ENCODE measurements at regions not wholly inside any gene's neighbourhood (a gene's known extent, or its start where the extent isn't known, plus 50 kb on each side); places are given as distances from the start of the nearest gene placed in this dataset.

DNA sequence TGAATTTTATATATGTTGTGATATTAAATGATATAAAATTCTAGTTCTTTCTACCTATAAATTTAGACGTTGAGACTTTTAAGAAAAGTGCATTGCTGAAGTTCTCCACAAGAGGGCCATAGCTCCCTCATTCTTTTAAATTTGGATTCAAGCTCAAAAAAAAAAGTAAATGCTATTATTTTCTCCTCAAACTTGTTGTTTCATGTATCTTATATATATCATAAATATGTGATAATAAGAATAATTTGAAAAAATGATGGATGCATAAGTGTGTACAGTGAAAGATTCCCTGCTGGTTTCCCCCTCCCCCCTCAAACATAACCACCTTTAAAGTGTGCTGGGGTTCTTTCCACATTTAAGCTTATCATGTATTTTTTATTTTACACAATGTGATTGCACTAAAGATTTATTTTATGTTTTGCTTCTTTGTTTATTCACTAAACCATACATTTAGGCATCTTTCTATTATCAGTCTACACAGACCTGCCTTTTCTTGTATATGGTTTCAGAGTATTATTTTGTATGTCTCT lies 769.4 kb upstream of the GOLIM4 start:
- DNase-seq (ENCODE audit: extremely low read depth, low read depth): peak; percentile 8
- TF ChIP-seq, protein P1, sequence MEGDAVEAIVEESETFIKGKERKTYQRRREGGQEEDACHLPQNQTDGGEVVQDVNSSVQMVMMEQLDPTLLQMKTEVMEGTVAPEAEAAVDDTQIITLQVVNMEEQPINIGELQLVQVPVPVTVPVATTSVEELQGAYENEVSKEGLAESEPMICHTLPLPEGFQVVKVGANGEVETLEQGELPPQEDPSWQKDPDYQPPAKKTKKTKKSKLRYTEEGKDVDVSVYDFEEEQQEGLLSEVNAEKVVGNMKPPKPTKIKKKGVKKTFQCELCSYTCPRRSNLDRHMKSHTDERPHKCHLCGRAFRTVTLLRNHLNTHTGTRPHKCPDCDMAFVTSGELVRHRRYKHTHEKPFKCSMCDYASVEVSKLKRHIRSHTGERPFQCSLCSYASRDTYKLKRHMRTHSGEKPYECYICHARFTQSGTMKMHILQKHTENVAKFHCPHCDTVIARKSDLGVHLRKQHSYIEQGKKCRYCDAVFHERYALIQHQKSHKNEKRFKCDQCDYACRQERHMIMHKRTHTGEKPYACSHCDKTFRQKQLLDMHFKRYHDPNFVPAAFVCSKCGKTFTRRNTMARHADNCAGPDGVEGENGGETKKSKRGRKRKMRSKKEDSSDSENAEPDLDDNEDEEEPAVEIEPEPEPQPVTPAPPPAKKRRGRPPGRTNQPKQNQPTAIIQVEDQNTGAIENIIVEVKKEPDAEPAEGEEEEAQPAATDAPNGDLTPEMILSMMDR (IDR thresholded peaks at IDR 0.05; ENCODE audit: low read depth, low read length): peak; percentile 82

DNA sequence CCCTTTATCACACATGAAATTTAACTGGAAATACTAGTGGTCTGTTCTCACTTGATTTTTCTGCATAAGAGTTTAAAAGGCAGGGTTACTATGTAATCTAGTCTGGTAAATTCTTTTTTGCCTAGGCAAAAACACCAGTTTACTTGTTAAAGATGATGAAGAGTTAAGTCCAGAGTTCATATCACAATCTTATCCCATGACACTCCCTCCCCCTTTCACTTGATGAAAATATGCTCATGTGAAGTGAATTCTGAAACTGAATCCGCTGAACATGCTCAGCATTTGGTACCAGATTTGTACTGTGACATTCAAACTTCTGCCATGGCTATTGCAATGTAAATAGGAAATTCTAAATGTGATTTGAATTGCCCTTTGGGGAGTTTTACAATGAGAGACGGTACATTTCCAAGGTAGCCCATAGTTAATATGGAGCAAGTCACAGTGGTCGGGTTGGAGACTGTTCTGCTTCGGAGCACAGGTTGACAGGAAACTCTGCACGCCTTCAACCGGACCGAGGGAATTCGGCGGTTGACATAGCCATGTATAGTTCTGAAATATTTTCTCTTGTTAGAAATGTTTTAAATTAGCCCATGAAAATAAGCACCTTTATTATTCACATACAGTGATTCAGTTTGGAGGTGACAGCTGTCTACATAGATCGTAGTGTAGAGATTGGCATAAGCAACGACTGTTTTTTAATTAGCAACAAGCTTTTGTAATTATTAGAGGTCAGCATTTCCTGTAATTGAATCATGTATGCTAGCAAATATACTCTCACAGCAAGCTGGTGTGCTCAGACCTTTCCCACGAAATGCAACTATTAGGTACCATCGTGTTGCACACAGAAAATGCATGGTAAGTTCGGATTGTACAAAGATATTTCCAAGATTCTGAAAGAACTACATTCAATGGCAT lies 768.6 kb upstream of the GOLIM4 start:
- DNase-seq (ENCODE audit: extremely low read depth, low read depth): no peak
- TF ChIP-seq, protein P1 (IDR thresholded peaks at IDR 0.05; ENCODE audit: low read depth, low read length): no peak

DNA sequence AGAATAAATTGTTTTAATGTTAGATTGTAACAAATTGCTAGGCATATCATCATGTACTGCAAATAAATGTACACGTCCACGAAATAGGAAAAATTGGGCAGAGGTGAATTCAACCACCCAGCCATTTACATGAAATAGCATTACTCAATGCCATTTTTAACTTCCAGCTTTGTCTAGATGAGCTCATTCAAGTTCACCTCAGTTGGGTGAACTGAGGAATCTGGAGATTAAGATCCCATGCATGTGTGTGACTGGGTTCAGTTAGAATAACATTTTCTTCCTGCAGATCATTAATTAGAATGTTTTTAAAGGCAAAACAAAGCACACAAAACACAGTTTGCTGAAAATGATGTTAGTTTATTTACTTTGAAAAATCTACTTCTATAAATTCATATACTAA lies 767.8 kb upstream of the GOLIM4 start:
- DNase-seq (ENCODE audit: extremely low read depth, low read depth): no peak
- TF ChIP-seq, protein P1 (IDR thresholded peaks at IDR 0.05; ENCODE audit: low read depth, low read length): no peak

DNA sequence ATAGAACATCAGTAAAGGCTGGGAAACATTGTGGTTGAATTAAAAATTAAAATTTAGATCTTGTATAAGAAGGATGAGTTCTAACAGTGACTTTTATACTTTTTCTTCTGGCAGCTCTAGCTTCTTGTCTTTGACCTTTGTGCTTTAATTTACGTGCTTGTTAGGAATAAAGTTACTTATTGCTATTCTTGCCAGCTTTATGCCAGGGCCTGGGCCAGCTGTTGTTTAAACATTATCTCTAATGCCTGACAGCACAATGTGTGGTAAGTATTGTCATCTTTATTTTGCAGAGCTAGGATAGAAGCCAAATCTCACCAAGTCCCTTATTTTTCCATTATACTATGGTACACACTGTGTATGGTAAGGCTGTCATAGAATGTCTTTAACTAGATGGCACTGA lies 766.7 kb upstream of the GOLIM4 start:
- TF ChIP-seq, protein P1 (IDR thresholded peaks at IDR 0.05; ENCODE audit: low read depth, low read length): no peak
- no peak for DNase-seq (ENCODE audit: extremely low read depth, low read depth)

DNA sequence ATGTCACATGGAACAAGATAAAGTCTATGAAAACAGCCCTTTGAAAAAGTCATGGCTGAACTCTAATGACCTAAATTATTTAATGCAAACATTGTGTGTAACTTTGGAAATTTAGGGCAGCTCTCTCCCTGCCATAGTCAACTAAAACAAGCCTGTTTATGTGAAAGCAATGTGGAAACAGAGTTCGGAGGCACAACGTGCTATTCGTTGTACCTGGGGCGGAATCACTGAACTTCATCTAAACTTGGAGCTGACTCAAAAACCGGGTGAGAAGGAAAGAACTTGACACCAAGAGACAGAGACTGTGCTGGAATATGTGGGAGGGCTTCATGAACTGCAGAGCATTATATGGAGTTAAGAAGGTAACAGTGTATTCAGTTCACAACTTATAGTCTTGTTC lies 764.9 kb upstream of the GOLIM4 start:
- no peak for DNase-seq (ENCODE audit: extremely low read depth, low read depth)
- TF ChIP-seq, protein P1 (IDR thresholded peaks at IDR 0.05; ENCODE audit: low read depth, low read length): no peak

DNA sequence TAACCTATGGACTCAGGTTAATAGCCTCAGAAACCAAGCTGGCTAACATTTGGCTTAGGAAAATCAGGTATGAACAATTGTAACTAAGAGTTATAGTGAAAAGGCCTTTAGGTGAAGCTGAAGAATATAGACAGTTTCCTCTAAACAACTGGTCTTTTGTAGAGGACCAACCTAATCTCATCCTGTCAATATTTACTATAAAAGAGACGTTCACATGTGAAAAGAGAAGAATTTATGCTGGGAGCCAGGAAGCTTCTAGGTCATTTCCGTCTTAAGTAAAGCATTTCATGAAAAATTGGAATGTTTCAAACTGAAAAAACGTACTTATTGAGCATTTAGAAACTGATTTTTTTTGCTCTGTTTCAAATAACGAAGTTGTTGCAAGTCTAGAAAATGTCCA lies 764.3 kb upstream of the GOLIM4 start:
- TF ChIP-seq, protein P1 (IDR thresholded peaks at IDR 0.05; ENCODE audit: low read depth, low read length): no peak

DNA sequence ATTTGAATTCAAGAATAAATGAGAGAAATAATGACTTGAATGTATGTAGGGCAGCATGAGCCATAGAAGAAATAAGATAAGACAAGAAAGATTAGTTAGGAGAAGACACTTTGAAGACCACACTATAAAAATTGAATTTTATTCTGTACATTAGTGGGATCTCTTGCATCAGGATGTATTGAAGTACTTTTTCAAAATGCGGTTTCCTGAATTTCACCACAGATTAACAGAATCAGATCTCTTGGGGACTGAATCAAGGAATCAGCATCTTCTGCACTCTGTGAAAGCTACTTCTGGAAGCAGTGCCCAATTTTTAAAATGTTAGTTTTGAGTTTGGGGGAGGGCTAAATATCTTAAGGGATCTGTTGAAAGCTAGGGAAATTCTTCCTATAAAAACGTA lies 763.9 kb upstream of the GOLIM4 start:
- TF ChIP-seq, protein P1 (IDR thresholded peaks at IDR 0.05; ENCODE audit: low read depth, low read length): no peak
- no peak for DNase-seq (ENCODE audit: extremely low read depth, low read depth)

More for the DNA sequence above, 764.3 kb upstream of the GOLIM4 start:
- no peak for DNase-seq (ENCODE audit: extremely low read depth, low read depth)

Measured in AG09319 (cell line).